Skeletal muscle tissue (tissue), 3 donors: ENCODE measurements at regions not wholly inside any gene's neighbourhood (a gene's known extent, or its start where the extent isn't known, plus 50 kb on each side); places are given as distances from the start of the nearest gene placed in this dataset.

ENCODE experiments used
- H3K27ac ChIP-seq: one replicate; pipeline ENCODE4 v1.7.0; 2013; ENCODE audit warnings: mild to moderate bottlenecking, low read depth, low read length, inconsistent platforms
- H3K27me3 ChIP-seq, 3 donors: one replicate each; pipeline ENCODE4 v1.7.0; 2013; ENCODE audit warnings: low read length in 3 of 3; ENCODE audit not compliant: control insufficient read depth in 3 of 3, insufficient read depth in 3 of 3
- H3K36me3 ChIP-seq, 3 donors: one replicate each; pipeline ENCODE4 v1.7.0; 2013; ENCODE audit warnings: low read length in 3 of 3; ENCODE audit not compliant: control insufficient read depth in 3 of 3, insufficient read depth in 3 of 3
- H3K4me1 ChIP-seq, 3 donors: one replicate each; pipeline ENCODE4 v1.7.0; 2013; ENCODE audit warnings: low read length in 3 of 3, mild to moderate bottlenecking in 3 of 3; ENCODE audit not compliant: control insufficient read depth in 3 of 3, insufficient read depth in 3 of 3
- H3K4me3 ChIP-seq, 3 donors: one replicate each; pipeline ENCODE4 v1.7.0; 2013; ENCODE audit warnings: low read length in 3 of 3
- H3K9ac ChIP-seq, 3 donors: one replicate each; pipeline ENCODE4 v1.7.0; 2013; ENCODE audit warnings: low read length in 3 of 3, mild to moderate bottlenecking in 3 of 3, moderate library complexity in 2 of 3, low read depth in 1 of 3
- H3K9me3 ChIP-seq, 3 donors: one replicate each; pipeline ENCODE4 v1.7.0; 2013; ENCODE audit warnings: low read length in 3 of 3; ENCODE audit not compliant: control insufficient read depth in 3 of 3
- donor health status: Osteomylitis.

- peaks cover 5 to 12% (median 5%) of the 10 kb centered on the region in 3 donors for H3K4me1 ChIP-seq
- H3K9ac ChIP-seq, result no peak overlapping the region
- H3K27me3 ChIP-seq, result no peaks in the 10 kb centered on the region
- H3K27ac ChIP-seq, result no peak overlapping the region
- H3K9me3 ChIP-seq, result no peaks in the 10 kb centered on the region
- no peaks in the 10 kb centered on the region for H3K36me3 ChIP-seq
- H3K4me3 ChIP-seq, result no peak overlapping the region
Measured at GRCh38 chr4:24282446-24282845, 301.9 kb downstream of the DHX15 start.

GRCh38 chr4:24279911-24280375 lies 304.4 kb downstream of the DHX15 start:
- no peaks in the 10 kb centered on the region for H3K9me3 ChIP-seq
- H3K27me3 ChIP-seq, result no peaks in the 10 kb centered on the region
- peak overlapping the region in 2 of 3 donors; percentile 16 to 51 for H3K9ac ChIP-seq
- peak overlapping the region; percentile 23 to 64 (median 56) for H3K4me3 ChIP-seq
- no peaks in the 10 kb centered on the region for H3K36me3 ChIP-seq
- H3K4me1 ChIP-seq, result peaks cover 5 to 12% (median 5%) of the 10 kb centered on the region in 3 donors
- no peak overlapping the region for H3K27ac ChIP-seq

GRCh38 chr4:24279469-24279868 lies 304.9 kb downstream of the DHX15 start:
- peak overlapping the region; percentile 23 to 64 (median 56) for H3K4me3 ChIP-seq
- no peak overlapping the region for H3K9ac ChIP-seq
- no peaks in the 10 kb centered on the region for H3K27me3 ChIP-seq
- no peaks in the 10 kb centered on the region for H3K36me3 ChIP-seq
- H3K27ac ChIP-seq, result no peak overlapping the region
- no peaks in the 10 kb centered on the region for H3K9me3 ChIP-seq
- H3K4me1 ChIP-seq, result peaks cover 5 to 12% (median 5%) of the 10 kb centered on the region in 3 donors

- H3K27ac ChIP-seq, result no peak overlapping the region
- H3K4me3 ChIP-seq, result no peak overlapping the region
- H3K9ac ChIP-seq, result no peak overlapping the region
- H3K27me3 ChIP-seq, result no peaks in the 10 kb centered on the region
- peaks cover 5 to 12% (median 5%) of the 10 kb centered on the region in 3 donors for H3K4me1 ChIP-seq
- H3K9me3 ChIP-seq, result no peaks in the 10 kb centered on the region
- H3K36me3 ChIP-seq, result no peaks in the 10 kb centered on the region
Measured at GRCh38 chr4:24278693-24279092, 305.7 kb downstream of the DHX15 start.

- Histone ChIP-seq H3K27me3 (no peaks in the 10 kb centered on the region), H3K4me3 (no peak overlapping the region), H3K9ac (no peak overlapping the region), H3K36me3 (no peaks in the 10 kb centered on the region), H3K9me3 (no peaks in the 10 kb centered on the region), H3K27ac (no peak overlapping the region), H3K4me1 (peaks cover 0 to 7% (median under 1%) of the 10 kb centered on the region in 3 donors)
Measured at GRCh38 chr4:24274381-24274941, 309.9 kb downstream of the DHX15 start.

- H3K4me3 ChIP-seq, result no peak overlapping the region
- no peaks in the 10 kb centered on the region for H3K9me3 ChIP-seq
- no peaks in the 10 kb centered on the region for H3K36me3 ChIP-seq
- H3K9ac ChIP-seq, result no peak overlapping the region
- no peaks in the 10 kb centered on the region for H3K4me1 ChIP-seq
- no peak overlapping the region for H3K27ac ChIP-seq
- H3K27me3 ChIP-seq, result no peaks in the 10 kb centered on the region
Measured at GRCh38 chr4:24273136-24273535, 311.2 kb downstream of the DHX15 start.

- no peak overlapping the region for H3K27ac ChIP-seq
Measured at GRCh38 chr4:24266951-24267722, 317.2 kb downstream of the DHX15 start.

GRCh38 chr4:24265989-24266388 lies 318.4 kb downstream of the DHX15 start:
- Histone ChIP-seq H3K36me3 (no peaks in the 10 kb centered on the region), H3K4me3 (peak overlapping the region in 1 of 3 donors; percentile 30), H3K9me3 (no peaks in the 10 kb centered on the region), H3K4me1 (peaks cover 11 to 29% (median 13%) of the 10 kb centered on the region in 3 donors), H3K27ac (no peak overlapping the region), H3K9ac (peak overlapping the region in 1 of 3 donors; percentile 46), H3K27me3 (no peaks in the 10 kb centered on the region)

More at GRCh38 chr4:24266951-24267722, 317.2 kb downstream of the DHX15 start:
- no peaks in the 10 kb centered on the region for H3K9me3 ChIP-seq
- no peaks in the 10 kb centered on the region for H3K27me3 ChIP-seq
- no peak overlapping the region for H3K4me3 ChIP-seq
- H3K9ac ChIP-seq, result no peak overlapping the region
- no peaks in the 10 kb centered on the region for H3K36me3 ChIP-seq
- H3K4me1 ChIP-seq, result peaks cover 4 to 25% (median 7%) of the 10 kb centered on the region in 3 donors

- H3K27ac ChIP-seq, result no peak overlapping the region
- no peak overlapping the region for H3K9ac ChIP-seq
- H3K4me3 ChIP-seq, result no peak overlapping the region
- H3K36me3 ChIP-seq, result no peaks in the 10 kb centered on the region
- H3K4me1 ChIP-seq, result peaks cover 14 to 32% (median 15%) of the 10 kb centered on the region in 3 donors
- no peaks in the 10 kb centered on the region for H3K9me3 ChIP-seq
- no peaks in the 10 kb centered on the region for H3K27me3 ChIP-seq
Measured at GRCh38 chr4:24262616-24263015, 321.7 kb downstream of the DHX15 start.

GRCh38 chr4:24262084-24262483 lies 322.3 kb downstream of the DHX15 start:
- H3K4me1 ChIP-seq, result peaks cover 14 to 29% (median 15%) of the 10 kb centered on the region in 3 donors
- no peaks in the 10 kb centered on the region for H3K9me3 ChIP-seq
- H3K27me3 ChIP-seq, result no peaks in the 10 kb centered on the region
- H3K4me3 ChIP-seq, result peak overlapping the region in 2 of 3 donors; percentile 42 to 47
- no peak overlapping the region for H3K9ac ChIP-seq
- no peak overlapping the region for H3K27ac ChIP-seq
- no peaks in the 10 kb centered on the region for H3K36me3 ChIP-seq
